Mucosa of descending colon (tissue), 3 donors: ENCODE measurements at regions not wholly inside any gene's neighbourhood (a gene's known extent, or its start where the extent isn't known, plus 50 kb on each side); places are given as distances from the start of the nearest gene placed in this dataset.

Experiments
- ATAC-seq: fragments of 200-7000 bp; cut with Tn5 transposase; one replicate; pipeline ENCODE4 v1.9.1; 2020; ENCODE audit warnings: mild to moderate bottlenecking, moderate library complexity
- DNase-seq, 3 donors: peaks; one replicate each; pipeline ENCODE4 v3.0.0-alpha.2; 2020
- H3K36me3 ChIP-seq: fragments of 200-600 bp; one replicate; pipeline ENCODE4 v1.8.0; 2021; ENCODE audit warnings: low read depth, mild to moderate bottlenecking
- H3K4me1 ChIP-seq: fragments of 200-600 bp; one replicate; pipeline ENCODE4 v1.8.0; 2021; ENCODE audit warnings: low read depth, mild to moderate bottlenecking
- H3K4me3 ChIP-seq: fragments of 200-600 bp; one replicate; pipeline ENCODE4 v1.8.0; 2021; ENCODE audit warnings: mild to moderate bottlenecking
- H3K9me3 ChIP-seq: fragments of 200-600 bp; one replicate; pipeline ENCODE4 v1.8.0; 2021; ENCODE audit warnings: mild to moderate bottlenecking
- intact Hi-C, 2 donors: fragments of 100-400 bp; cut with DNase I in 1 of 2; cut with micrococcal nuclease in 1 of 2; formaldehyde crosslinking; loops; one replicate each; pipeline versions ENCODE4 v1.11.0 to v1.11.1; 2022; cut with DNase I, micrococcal nuclease
- TF ChIP-seq, protein P1 (sequence below): fragments of 200-600 bp; IDR thresholded peaks from one replicate; pipeline ENCODE4 v1.8.0; 2022; ENCODE audit warnings: antibody characterized with exemption, mild to moderate bottlenecking
- donor health status: DM: no; HTN: no; CAD: no; lungs with moderate emphysema.
- donor health status: DM: no; HTN: no; CAD: no.
- donor health status: DM: no; HTN: yes; CAD: no.

DNA sequence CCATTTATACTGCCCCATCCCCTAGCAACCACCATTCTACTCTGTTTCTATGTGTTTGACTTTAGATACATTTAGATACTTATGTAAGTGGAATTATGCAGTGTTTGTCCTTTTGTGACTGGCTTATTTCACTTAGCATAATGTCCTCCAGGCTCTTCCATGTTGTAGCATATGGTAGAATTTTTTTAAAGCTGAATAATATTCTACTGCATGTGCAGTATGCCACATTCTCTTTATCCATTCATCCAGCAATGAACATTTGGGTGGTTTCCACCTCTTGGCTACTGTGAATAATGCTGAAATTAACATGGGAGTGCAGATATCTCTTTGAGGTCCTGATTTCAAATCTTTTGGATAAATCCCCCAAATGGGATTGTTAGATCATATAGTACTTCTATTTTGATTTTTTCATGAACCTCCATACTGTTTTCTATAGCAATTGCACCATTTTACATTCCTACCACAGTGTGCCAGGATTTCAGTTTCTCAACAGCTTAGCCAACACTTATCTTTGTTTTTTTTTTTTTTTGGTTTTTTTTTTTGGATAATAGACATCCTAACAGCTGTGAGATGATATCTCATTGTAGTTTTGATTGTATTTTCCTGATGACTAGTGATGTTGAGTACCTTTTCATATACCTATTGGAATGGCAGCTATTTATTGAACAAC lies 105.9 kb upstream of the LNX1 start:
- no peaks in the 10 kb centered on the region for H3K4me1 ChIP-seq
- ATAC-seq: no peak
- TF ChIP-seq, protein P1, sequence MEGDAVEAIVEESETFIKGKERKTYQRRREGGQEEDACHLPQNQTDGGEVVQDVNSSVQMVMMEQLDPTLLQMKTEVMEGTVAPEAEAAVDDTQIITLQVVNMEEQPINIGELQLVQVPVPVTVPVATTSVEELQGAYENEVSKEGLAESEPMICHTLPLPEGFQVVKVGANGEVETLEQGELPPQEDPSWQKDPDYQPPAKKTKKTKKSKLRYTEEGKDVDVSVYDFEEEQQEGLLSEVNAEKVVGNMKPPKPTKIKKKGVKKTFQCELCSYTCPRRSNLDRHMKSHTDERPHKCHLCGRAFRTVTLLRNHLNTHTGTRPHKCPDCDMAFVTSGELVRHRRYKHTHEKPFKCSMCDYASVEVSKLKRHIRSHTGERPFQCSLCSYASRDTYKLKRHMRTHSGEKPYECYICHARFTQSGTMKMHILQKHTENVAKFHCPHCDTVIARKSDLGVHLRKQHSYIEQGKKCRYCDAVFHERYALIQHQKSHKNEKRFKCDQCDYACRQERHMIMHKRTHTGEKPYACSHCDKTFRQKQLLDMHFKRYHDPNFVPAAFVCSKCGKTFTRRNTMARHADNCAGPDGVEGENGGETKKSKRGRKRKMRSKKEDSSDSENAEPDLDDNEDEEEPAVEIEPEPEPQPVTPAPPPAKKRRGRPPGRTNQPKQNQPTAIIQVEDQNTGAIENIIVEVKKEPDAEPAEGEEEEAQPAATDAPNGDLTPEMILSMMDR: no peak
- DNase-seq: no peak
- H3K36me3 ChIP-seq: no peaks in the 10 kb centered on the region
- intact Hi-C loops: no loop called here
- H3K9me3 ChIP-seq: no peaks in the 10 kb centered on the region
- H3K4me3 ChIP-seq: no peak overlapping the region

DNA sequence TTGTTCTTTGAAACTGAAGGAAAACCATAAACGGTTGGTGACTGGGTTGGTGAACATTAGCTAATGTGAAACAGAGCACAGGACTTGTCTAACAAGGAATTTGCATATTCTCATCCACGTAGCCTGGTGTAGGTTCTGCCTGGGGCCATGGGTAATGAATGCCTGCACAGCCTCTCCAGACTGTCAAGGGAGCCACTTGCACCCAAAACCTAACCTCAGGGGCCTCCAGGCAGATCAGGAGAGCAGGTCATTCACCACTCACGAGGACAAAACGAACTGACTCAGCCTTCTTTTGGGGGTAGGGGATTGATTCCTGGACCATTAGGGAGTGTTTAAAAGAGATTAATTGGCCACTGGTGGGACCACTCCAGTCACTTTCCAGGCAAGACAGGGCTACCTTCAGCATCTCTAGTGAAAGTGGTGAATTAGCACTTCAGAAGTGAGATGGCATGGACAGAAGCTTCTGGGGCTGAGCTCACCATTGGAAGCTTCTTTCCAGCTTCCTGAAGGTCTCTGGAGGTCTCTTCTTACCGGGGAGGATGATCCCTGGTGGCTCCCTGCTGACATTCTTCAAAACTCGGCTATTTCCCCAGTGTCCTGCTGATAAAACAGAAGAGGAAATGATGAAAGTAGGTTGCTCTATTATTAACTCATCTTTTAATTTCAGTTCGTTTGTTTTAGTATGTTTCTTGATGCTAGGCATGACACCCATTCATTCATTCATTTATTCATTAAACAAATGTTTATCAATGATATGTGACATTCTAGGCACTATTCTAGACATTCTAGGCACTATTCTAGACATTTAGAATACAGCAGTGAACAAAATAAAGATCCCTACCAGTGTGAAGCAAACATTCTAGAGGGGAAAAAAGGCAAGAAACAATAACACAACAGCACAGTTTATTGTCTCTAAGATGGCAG lies 104.5 kb upstream of the LNX1 start:
- no peaks in the 10 kb centered on the region for H3K36me3 ChIP-seq
- H3K4me3 ChIP-seq: no peak overlapping the region
- DNase-seq: no peak
- peak; percentile 54 for ATAC-seq
- intact Hi-C loops: no loop called here
- no peaks in the 10 kb centered on the region for H3K4me1 ChIP-seq
- TF ChIP-seq, protein P1: no peak
- no peaks in the 10 kb centered on the region for H3K9me3 ChIP-seq

DNA sequence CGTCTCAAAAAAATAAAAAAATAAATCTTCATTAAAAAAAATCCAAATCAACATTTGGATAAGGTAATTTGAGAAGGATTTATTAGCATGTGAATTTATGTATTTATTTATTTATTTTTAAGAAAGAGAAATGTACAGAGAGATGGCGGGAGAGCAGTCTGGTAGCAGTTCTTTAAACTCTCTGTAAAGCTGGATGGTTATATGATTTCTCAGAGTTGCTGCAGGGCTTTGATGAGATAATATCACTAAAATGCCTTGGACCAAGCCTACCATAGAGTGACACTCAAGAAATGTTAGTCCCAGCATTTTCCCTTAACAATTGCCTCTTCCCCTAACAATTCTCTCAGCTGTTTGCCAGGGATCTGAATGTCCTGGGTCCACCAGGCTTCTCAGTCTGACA lies 103.4 kb upstream of the LNX1 start:
- H3K4me3 ChIP-seq: no peak overlapping the region
- no peaks in the 10 kb centered on the region for H3K9me3 ChIP-seq
- no peaks in the 10 kb centered on the region for H3K36me3 ChIP-seq
- DNase-seq (no peak), ATAC-seq (no peak)
- intact Hi-C loops: no loop called here
- TF ChIP-seq, protein P1: no peak
- H3K4me1 ChIP-seq: no peaks in the 10 kb centered on the region

DNA sequence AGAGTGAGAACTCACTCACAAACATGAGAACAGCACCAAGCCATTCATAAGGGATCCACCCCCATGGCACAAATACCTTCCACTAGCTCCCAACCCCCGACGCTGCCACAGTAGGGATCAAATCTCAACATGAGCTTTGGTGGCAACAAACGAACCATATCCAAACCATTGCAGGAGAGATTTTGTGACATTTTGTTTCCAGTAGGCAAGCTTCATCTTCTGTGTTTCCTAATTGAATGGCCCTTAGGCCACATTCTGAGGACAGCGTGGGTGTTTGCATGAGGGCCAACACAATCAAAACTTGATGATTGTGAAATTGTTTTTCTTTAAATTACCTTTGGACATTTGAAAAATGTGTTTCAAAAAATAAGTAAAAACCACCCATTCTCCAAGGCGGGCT lies 102.6 kb upstream of the LNX1 start:
- TF ChIP-seq, protein P1: no peak
- Histone ChIP-seq H3K36me3 (no peaks in the 10 kb centered on the region), H3K4me1 (no peaks in the 10 kb centered on the region), H3K9me3 (no peaks in the 10 kb centered on the region), H3K4me3 (no peak overlapping the region)
- DNase-seq (no peak), ATAC-seq (no peak)
- intact Hi-C loops: no loop called here

DNA sequence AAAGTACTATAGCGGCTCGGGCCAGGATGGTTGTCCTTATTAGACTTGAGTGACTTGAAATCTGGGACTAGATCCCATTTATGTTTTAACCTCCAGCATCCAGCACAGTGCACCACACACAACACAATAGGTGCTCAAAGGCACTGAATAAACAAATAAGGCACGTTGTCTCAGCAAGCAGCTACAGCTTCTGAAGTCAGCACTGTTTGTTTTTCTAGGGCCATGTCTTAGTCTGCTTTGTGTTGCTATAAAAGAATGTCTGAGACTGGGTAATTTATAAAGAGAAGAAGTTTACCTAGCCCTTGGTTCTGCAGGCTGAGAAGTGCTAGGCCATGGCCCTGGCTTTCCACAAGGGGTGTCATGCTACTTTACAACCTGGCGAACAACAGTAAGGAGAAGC lies 102.1 kb upstream of the LNX1 start:
- DNase-seq: no peak
- TF ChIP-seq, protein P1: no peak
- intact Hi-C loops: no loop called here

More for the DNA sequence above, 102.1 kb upstream of the LNX1 start:
- Histone ChIP-seq H3K4me1 (no peaks in the 10 kb centered on the region), H3K9me3 (no peaks in the 10 kb centered on the region), H3K4me3 (no peak overlapping the region), H3K36me3 (no peaks in the 10 kb centered on the region)
- no peak for ATAC-seq
